Gastrocnemius medialis (tissue), 4 donors: ENCODE measurements at regions not wholly inside any gene's neighbourhood (a gene's known extent, or its start where the extent isn't known, plus 50 kb on each side); places are given as distances from the start of the nearest gene placed in this dataset.

Source experiments
- ATAC-seq, 2 donors: fragments of 150-250 bp; one replicate each; pipeline ENCODE4 v1.9.1; 2016
- DNase-seq, 2 donors: peaks; one replicate each; pipeline ENCODE4 v3.0.0-alpha.2; 2019
- H3K27ac ChIP-seq, 4 donors: fragments of 200-600 bp; sonication (generic); 1 replicate in 1 of 4; 2 replicates in 3 of 4; pipeline ENCODE4 v1.5.1; 2016 to 2018; ENCODE audit warnings: mild to moderate bottlenecking in 2 of 4, moderate library complexity in 1 of 4
- H3K27me3 ChIP-seq, 3 donors: fragments of 200-600 bp; sonication (generic) in 2 of 3; 1 replicate in 1 of 3; 2 replicates in 2 of 3; pipeline versions ENCODE4 v1.5.1 to v1.6.0; 2016 to 2019; ENCODE audit warnings: mild to moderate bottlenecking in 1 of 3, moderate library complexity in 1 of 3
- H3K36me3 ChIP-seq, 2 donors: fragments of 200-600 bp; sonication (generic) in 1 of 2; one replicate each; pipeline ENCODE4 v1.5.1; 2017 to 2018
- H3K4me1 ChIP-seq, 2 donors: fragments of 200-600 bp; sonication (generic) in 1 of 2; one replicate each; pipeline ENCODE4 v1.5.1; 2016 to 2017; ENCODE audit warnings: mild to moderate bottlenecking in 2 of 2
- H3K4me3 ChIP-seq, 4 donors: fragments of 200-600 bp; sonication (generic) in 3 of 4; 1 replicate in 1 of 4; 2 replicates in 3 of 4; pipeline ENCODE4 v1.5.1; 2016 to 2019; ENCODE audit warnings: mild to moderate bottlenecking in 2 of 4
- H3K9me3 ChIP-seq, 3 donors: fragments of 200-600 bp; sonication (generic) in 2 of 3; 1 replicate in 1 of 3; 2 replicates in 2 of 3; pipeline ENCODE4 v1.5.1; 2016 to 2019
- POLR2A ChIP-seq, 2 donors: fragments of 450-650 bp; IDR thresholded peaks; one replicate each; pipeline ENCODE4 v1.6.1; 2017; ENCODE audit warnings: antibody characterized with exemption in 2 of 2, mild to moderate bottlenecking in 2 of 2, moderate library complexity in 2 of 2
- in situ Hi-C, 4 donors: fragments of 200-750 bp; cut with MboI; loops; one replicate each; pipeline versions ENCODE4 v1.15.0 to v1.8.0; 2017; ENCODE audit warnings: low sequenced_read_pairs in 4 of 4
- intact Hi-C: fragments of 100-400 bp; cut with DNase I; formaldehyde crosslinking; loops from one replicate; pipeline ENCODE4 v1.15.1; 2023; ENCODE audit warnings: low total_unique reads
- TF ChIP-seq, protein P1 (sequence below), 5 experiments: fragments of 450-650 bp in 3 of 5; fragments of 200-600 bp in 2 of 5; sonication (generic) in 2 of 5; IDR thresholded peaks in 4 of 5; conservative IDR thresholded peaks in 1 of 5; 1 replicate in 4 of 5; 2 replicates in 1 of 5; pipeline ENCODE4 v1.5.1; 2016 to 2019; ENCODE audit warnings: antibody characterized with exemption in 5 of 5, mild to moderate bottlenecking in 3 of 5, moderate library complexity in 3 of 5

DNA sequence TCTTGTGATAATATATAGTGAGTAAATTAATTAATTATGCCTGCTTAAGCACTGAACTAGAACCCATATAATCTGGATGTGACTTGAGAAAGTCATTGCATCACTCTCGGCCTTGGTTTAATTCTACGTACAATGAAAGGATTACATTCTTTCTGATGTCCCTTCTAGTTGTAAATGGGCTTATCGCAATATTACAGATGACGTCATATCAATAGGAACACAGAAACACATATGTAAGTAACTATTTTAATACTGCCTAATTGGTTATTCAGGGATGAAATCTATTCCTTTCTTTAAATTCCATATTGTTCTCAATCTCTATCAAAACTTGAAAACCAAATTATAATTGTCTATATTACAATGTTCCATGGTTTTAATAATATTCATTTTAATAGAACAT lies 504.6 kb downstream of the PRR32 start:
- TF ChIP-seq, protein P1, sequence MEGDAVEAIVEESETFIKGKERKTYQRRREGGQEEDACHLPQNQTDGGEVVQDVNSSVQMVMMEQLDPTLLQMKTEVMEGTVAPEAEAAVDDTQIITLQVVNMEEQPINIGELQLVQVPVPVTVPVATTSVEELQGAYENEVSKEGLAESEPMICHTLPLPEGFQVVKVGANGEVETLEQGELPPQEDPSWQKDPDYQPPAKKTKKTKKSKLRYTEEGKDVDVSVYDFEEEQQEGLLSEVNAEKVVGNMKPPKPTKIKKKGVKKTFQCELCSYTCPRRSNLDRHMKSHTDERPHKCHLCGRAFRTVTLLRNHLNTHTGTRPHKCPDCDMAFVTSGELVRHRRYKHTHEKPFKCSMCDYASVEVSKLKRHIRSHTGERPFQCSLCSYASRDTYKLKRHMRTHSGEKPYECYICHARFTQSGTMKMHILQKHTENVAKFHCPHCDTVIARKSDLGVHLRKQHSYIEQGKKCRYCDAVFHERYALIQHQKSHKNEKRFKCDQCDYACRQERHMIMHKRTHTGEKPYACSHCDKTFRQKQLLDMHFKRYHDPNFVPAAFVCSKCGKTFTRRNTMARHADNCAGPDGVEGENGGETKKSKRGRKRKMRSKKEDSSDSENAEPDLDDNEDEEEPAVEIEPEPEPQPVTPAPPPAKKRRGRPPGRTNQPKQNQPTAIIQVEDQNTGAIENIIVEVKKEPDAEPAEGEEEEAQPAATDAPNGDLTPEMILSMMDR (IDR thresholded peaks at IDR 0.05 in 4 of 5, conservative IDR thresholded peaks at IDR 0.05 in 1 of 5), result no peak
- TF ChIP-seq POLR2A (IDR thresholded peaks at IDR 0.05), result no peak
- H3K4me3 ChIP-seq, result no peak overlapping the region
- intact Hi-C loops, result no loop called here
- no peaks in the 10 kb centered on the region for H3K9me3 ChIP-seq
- no peaks in the 10 kb centered on the region for H3K4me1 ChIP-seq
- in situ Hi-C loops, result no loop called here
- ATAC-seq (no peak), DNase-seq (no peak)
- no peaks in the 10 kb centered on the region for H3K27me3 ChIP-seq
- H3K36me3 ChIP-seq, result no peaks in the 10 kb centered on the region
- no peak overlapping the region for H3K27ac ChIP-seq
